ENCODE measurements at regions not wholly inside any gene's neighbourhood (a gene's known extent, or its start where the extent isn't known, plus 50 kb on each side); places are given as distances from the start of the nearest gene placed in this dataset.

DNA sequence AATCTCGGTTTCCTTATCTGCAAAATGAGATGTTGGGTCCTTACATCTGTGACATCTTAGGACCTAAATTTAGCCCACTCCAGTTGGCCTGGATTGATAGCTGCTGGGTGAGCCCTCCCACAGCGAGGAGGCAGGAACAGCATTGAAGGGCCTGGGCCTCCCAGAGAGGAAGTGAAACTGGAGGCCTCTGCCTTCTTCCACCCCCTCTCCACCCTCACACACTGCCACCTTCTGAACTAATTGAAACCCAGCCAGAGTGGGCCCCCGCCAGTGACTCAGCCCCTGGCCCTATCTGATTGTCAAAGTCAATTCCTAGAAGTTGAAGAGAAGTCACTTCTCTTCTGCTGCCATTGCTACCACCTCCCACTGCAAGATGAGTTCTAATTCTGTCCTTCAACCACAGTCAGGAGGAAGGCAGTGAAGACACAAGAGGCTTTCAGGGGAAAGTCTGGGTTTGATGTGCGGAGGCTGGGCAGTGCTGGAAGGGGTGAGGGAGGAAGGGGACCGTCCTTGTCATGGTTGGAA is 55.2 kb upstream of the NEK6 start:
- TF ChIP-seq POLR2AphosphoS5 (IDR thresholded peaks at IDR 0.05; ENCODE audit: insufficient read depth, low read depth, low read length) (no peak), EZH2 (IDR thresholded peaks at IDR 0.05; ENCODE audit: borderline replicate concordance, low read depth, low read length, severe bottlenecking) (no peak), POLR2A (IDR thresholded peaks at IDR 0.05; ENCODE audit: low read depth, low read length) (no peak), MYC (IDR thresholded peaks at IDR 0.05; ENCODE audit: low read depth, low read length) (no peak), GATA2 (IDR thresholded peaks at IDR 0.05; ENCODE audit: insufficient read depth, insufficient read length, low read depth, low read length) (peak; percentile 32), JUN (IDR thresholded peaks at IDR 0.05; ENCODE audit: borderline replicate concordance, insufficient read depth, insufficient read length, low read depth) (no peak)
- TF ChIP-seq, protein P1, sequence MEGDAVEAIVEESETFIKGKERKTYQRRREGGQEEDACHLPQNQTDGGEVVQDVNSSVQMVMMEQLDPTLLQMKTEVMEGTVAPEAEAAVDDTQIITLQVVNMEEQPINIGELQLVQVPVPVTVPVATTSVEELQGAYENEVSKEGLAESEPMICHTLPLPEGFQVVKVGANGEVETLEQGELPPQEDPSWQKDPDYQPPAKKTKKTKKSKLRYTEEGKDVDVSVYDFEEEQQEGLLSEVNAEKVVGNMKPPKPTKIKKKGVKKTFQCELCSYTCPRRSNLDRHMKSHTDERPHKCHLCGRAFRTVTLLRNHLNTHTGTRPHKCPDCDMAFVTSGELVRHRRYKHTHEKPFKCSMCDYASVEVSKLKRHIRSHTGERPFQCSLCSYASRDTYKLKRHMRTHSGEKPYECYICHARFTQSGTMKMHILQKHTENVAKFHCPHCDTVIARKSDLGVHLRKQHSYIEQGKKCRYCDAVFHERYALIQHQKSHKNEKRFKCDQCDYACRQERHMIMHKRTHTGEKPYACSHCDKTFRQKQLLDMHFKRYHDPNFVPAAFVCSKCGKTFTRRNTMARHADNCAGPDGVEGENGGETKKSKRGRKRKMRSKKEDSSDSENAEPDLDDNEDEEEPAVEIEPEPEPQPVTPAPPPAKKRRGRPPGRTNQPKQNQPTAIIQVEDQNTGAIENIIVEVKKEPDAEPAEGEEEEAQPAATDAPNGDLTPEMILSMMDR (IDR thresholded peaks at IDR 0.05; ENCODE audit: extremely low read depth in 1 of 2, insufficient read depth in 1 of 2, low read depth in 1 of 2, low read length in 2 of 2) = no peak
- TF ChIP-seq, protein P2, sequence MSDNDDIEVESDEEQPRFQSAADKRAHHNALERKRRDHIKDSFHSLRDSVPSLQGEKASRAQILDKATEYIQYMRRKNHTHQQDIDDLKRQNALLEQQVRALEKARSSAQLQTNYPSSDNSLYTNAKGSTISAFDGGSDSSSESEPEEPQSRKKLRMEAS (IDR thresholded peaks at IDR 0.05; ENCODE audit: insufficient read depth, insufficient read length) = no peak
